ENCODE measurements at regions not wholly inside any gene's neighbourhood (a gene's known extent, or its start where the extent isn't known, plus 50 kb on each side); places are given as distances from the start of the nearest gene placed in this dataset.

DNA sequence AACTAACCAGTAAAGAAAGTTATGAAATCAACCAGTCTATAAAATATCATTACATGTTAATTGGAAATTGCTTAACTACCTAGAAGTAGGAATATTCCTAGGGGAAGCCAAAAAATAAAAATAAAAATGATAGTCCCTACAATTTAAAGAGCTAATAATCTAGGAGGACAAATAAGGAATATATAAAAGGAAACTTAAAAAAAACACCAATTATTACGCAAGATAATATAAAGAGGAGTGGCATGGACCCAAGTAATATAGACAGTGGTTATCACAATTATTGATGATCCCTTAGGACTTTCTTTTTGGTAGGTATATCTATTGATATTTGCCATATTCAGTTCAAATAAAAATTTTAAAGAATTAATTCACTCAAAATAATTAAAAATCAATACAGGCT, 498.7 kb downstream of the SOX5 start:
- ATAC-seq (no peak), DNase-seq (no peak)
- Mint-ChIP-seq H3K4me1 (no peaks in the 10 kb centered on the region), H3K27ac (no peak overlapping the region), H3K27me3 (no peaks in the 10 kb centered on the region), H3K4me3 (no peak overlapping the region), H3K9me3 (peaks cover 7% of the 10 kb centered on the region in 2 donors)

DNA sequence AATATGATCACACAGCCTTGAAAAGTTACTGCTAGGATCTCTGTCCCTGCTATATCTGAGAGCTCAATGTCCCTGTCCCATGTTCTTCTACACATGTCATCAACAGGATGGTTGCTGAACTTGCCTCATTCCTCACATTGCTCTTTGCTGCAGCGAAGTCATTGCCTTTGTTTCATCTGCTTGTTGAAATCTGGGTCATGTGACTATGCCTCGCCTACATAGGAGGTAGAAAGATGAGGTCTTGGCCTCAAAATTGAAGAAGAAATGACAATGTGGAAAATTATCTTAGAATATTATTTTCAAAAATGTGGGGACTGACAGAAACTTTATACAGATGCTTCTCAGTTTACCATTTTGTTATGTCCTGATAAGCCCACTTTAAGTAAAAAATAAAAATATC, 494.2 kb downstream of the SOX5 start:
- Mint-ChIP-seq H3K9me3 (peaks cover 7% of the 10 kb centered on the region in 2 donors), H3K4me1 (no peaks in the 10 kb centered on the region), H3K27me3 (no peaks in the 10 kb centered on the region), H3K27ac (no peak overlapping the region), H3K4me3 (no peak overlapping the region)
- ATAC-seq (no peak), DNase-seq (no peak)

DNA sequence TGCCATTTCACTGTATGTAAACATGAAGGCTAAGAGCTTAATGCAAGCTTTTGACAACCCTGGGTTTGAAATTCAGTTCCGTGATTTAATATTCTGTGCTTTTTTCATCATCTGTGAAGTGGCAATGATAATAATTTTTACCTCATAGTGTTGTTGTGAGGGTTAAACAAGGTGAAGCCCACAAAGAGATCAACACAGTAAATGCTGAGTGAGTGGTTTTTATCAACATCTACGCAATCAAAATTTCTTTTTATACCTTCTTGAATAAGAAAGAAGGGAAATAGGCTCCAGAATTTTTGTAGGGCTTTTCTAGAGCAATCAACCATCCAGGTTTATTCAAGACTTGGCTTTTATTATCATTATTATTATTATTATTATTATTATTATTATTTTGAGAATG, 490.8 kb downstream of the SOX5 start:
- no peak for ATAC-seq
- Mint-ChIP-seq H3K27me3 (no peaks in the 10 kb centered on the region), H3K4me3 (no peak overlapping the region), H3K4me1 (no peaks in the 10 kb centered on the region), H3K9me3 (peaks cover 7 to 10% of the 10 kb centered on the region in 2 donors), H3K27ac (no peak overlapping the region)
- DNase-seq = no peak

DNA sequence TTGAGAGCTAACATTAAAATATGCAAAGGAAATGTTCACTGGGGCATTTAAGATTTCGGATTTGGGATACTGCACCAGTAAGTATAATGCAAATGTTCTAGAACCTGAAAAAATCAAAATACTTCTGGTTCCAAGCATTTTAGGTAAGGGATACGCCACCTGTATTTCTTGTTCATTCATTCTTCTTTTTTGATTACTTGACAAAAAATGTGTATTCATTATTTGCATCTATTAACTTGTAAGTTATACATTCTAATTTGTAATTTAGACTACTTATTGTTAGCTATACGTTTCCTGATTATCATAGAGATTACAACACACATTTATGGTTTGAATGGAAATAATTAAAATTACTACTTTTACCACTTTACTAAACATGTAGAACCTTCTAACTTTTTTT, 486.9 kb downstream of the SOX5 start:
- no peak for DNase-seq
- no peak overlapping the region for H3K4me3 Mint-ChIP-seq
- H3K4me1 Mint-ChIP-seq = no peaks in the 10 kb centered on the region
- H3K27me3 Mint-ChIP-seq = no peaks in the 10 kb centered on the region
- H3K27ac Mint-ChIP-seq = no peak overlapping the region
- no peak for ATAC-seq
- peaks cover 28 to 39% of the 10 kb centered on the region in 2 donors for H3K9me3 Mint-ChIP-seq

DNA sequence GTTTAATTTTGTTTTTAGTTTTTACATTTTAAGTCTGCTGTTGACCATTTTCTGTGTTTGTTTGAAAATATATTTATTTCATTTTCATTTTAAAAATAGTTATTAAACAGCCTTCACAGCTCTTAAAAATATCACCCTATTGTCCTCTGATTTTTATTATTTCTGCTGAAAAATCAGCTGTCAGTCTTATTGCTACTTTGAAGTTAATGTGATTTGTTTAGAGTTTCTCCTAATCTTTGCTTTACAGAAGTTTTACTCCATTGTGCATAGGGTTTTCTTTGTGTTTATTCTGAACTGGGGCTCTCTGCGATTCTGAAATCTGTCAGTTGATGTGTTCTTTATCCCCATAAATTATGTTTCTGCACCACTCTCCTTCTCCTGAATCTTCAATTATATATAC, 486.3 kb downstream of the SOX5 start:
- Mint-ChIP-seq H3K4me3 (no peak overlapping the region), H3K4me1 (no peaks in the 10 kb centered on the region), H3K9me3 (peaks cover 34 to 45% of the 10 kb centered on the region in 2 donors), H3K27ac (no peak overlapping the region), H3K27me3 (no peaks in the 10 kb centered on the region)
- ATAC-seq = no peak
- DNase-seq = no peak

DNA sequence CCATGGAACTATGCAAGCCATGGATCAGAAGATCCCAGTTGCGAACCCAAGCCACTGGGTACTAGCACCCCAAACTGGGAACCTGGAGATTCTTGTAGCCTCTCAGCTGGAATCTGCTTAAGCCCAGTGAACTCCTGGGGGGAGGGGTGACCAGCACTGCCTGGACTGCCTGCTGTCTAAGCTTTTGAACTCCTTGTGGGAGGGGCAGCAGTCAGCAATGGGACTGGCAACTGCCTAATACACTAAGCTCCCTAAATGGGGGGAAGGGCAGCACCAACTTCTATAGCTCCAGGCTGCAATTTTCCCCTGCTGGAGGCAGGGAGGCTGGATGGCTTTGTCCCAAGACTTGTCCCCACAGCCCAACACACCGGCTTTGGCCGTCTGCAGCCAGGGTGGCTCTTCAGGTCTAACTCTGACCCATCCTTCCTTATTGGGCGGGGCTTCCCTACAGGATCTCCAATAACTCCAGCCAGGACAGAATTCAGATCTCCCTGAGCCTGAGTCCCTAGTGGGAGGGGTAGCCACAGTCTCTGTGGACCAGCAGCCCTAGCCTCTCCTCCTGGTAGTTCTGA, 485.1 kb downstream of the SOX5 start:
- H3K9me3 Mint-ChIP-seq = peaks cover 38 to 53% of the 10 kb centered on the region in 2 donors
- ATAC-seq (no peak), DNase-seq (no peak)
- no peak overlapping the region for H3K4me3 Mint-ChIP-seq
- no peaks in the 10 kb centered on the region for H3K27me3 Mint-ChIP-seq
- H3K27ac Mint-ChIP-seq = no peak overlapping the region
- no peaks in the 10 kb centered on the region for H3K4me1 Mint-ChIP-seq

DNA sequence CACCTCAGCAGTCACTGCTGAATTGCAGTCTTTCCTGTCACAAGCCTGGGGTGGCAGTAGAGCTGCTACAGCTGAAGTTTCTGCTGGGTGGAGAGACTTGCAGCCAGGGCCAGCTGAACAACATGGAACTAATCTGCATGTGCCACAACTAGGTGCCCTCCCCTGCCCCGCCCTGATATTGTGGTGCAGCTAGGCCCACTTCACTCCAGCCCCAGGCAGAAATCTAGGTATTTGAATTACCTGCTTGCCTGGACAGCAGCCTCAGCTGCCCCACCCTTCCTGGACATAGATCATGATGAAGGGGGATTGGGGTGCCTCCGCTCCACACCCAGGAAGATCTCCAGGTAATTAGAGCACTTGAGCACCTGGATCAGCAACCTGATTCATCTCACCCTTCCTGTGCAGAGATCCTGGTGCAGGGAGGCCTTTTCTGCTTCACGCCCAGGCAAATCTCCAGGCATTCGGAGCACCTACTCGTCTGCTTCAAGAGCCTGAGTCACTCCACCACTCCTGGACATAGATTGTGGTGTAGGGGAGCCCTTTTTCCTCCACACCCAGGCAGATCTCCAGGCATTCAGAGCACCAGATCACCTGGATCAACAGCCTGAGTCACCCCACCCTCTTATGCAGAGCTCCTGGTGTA, 477.0 kb downstream of the SOX5 start:
- Mint-ChIP-seq H3K27me3 (no peaks in the 10 kb centered on the region), H3K4me3 (no peak overlapping the region), H3K9me3 (peaks cover 32 to 40% of the 10 kb centered on the region in 2 donors), H3K27ac (no peak overlapping the region), H3K4me1 (no peaks in the 10 kb centered on the region)
- DNase-seq (no peak), ATAC-seq (no peak)

DNA sequence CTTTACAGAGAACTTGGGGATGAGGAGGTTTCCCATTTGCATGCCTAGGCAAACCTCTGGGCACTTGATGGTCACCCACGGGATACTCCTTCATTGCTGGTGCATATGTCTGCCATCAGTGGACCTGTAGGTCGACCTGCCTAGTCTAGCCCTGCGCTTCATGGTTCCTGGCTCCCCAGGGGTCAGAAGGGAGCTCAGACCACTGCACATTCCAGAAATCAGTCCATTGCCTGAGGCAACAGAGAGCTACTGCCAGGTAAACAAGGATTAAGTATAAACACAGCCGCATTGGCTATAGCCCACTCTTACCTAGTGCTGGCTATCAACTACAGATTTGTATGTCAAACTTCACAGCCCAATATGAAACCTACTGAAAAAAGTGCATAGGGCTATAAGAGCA, 476.4 kb downstream of the SOX5 start:
- Mint-ChIP-seq H3K4me3 (no peak overlapping the region), H3K27me3 (no peaks in the 10 kb centered on the region), H3K27ac (no peak overlapping the region), H3K4me1 (no peaks in the 10 kb centered on the region), H3K9me3 (peaks cover 30 to 40% of the 10 kb centered on the region in 2 donors)
- DNase-seq = no peak
- ATAC-seq = no peak

DNA sequence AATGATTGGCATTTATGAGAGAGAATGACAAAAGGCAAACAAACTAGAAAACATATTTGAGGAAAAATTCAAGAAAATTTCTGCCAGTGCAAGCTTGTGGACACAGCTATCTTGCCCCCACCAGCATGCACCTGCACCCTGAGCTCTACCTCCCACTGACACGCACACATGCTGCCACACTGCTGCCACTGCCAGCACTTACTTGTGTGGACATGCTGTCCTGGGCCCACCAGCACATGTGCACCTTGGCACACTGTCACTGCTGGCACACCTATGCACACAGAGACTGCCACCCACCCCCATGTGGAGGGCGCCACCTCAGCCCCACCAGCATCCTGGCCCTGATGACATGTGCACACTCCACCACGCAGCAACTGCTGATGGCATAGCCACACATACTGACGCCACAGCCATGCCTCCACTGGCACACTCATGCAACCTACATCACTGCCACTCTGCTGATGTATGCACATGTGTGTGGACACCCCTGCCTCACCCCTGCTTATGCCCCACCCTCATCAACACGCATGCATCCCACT, 475.0 kb downstream of the SOX5 start:
- Mint-ChIP-seq H3K9me3 (peaks cover 31 to 41% of the 10 kb centered on the region in 2 donors), H3K4me3 (no peak overlapping the region), H3K4me1 (no peaks in the 10 kb centered on the region), H3K27me3 (no peaks in the 10 kb centered on the region), H3K27ac (no peak overlapping the region)
- no peak for DNase-seq
- ATAC-seq = no peak

All from stimulated activated naive CD8-positive, alpha-beta T cell treated with anti-CD3 and anti-CD28 coated beads, Interleukin-15, amount 100 ng/mL, for 72 hours (primary cell).